ENCODE measurements at regions not wholly inside any gene's neighbourhood (a gene's known extent, or its start where the extent isn't known, plus 50 kb on each side); places are given as distances from the start of the nearest gene placed in this dataset.

GRCh38 chr6:105669232-105669631 is 266.4 kb upstream of the PREP start (continued):
- TF ChIP-seq, protein P1, sequence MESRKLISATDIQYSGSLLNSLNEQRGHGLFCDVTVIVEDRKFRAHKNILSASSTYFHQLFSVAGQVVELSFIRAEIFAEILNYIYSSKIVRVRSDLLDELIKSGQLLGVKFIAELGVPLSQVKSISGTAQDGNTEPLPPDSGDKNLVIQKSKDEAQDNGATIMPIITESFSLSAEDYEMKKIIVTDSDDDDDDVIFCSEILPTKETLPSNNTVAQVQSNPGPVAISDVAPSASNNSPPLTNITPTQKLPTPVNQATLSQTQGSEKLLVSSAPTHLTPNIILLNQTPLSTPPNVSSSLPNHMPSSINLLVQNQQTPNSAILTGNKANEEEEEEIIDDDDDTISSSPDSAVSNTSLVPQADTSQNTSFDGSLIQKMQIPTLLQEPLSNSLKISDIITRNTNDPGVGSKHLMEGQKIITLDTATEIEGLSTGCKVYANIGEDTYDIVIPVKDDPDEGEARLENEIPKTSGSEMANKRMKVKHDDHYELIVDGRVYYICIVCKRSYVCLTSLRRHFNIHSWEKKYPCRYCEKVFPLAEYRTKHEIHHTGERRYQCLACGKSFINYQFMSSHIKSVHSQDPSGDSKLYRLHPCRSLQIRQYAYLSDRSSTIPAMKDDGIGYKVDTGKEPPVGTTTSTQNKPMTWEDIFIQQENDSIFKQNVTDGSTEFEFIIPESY (IDR thresholded peaks at IDR 0.05) = no peak
- TF ChIP-seq NR2F2 (IDR thresholded peaks at IDR 0.05) (no peak), RAD21 (IDR thresholded peaks at IDR 0.05) (no peak), FOXA1 (IDR thresholded peaks at IDR 0.05) (no peak), HNF4G (IDR thresholded peaks at IDR 0.05) (no peak)

DNA sequence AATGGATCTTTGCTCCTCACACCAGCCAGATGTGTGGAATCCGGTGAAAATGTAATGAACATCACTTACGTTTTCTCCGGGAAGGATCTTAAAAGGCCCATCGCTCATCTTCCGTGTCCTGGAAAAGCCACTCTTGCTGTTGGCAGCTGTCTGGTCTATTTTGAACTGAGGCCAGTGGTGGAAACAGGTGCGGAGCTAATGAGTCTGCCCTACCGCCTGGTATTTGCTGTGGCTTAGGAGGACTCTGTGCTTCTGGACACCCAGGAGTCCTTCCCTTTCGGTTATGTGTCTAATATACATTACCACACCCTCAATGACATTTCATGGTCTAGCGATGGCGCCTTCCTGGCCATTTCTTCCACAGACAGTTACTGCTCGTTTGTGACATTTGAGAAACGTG is 264.2 kb upstream of the PREP start:
- Histone ChIP-seq H3K9ac (ENCODE audit: low read depth in 1 of 2, low read length in 2 of 2) (no peak overlapping the region), H3K27me3 (ENCODE audit: control insufficient read depth in 4 of 4, insufficient read depth in 4 of 4, low read length in 3 of 4) (peaks cover 0 to 3% (median 0%) of the 10 kb centered on the region in 4 donors), H3K4me1 (ENCODE audit: control insufficient read depth in 4 of 4, insufficient read depth in 4 of 4, low read length in 3 of 4) (no peaks in the 10 kb centered on the region), H3K9me3 (ENCODE audit: control insufficient read depth in 4 of 4, low read length in 3 of 4) (no peaks in the 10 kb centered on the region), H3K27ac (ENCODE audit: low read depth in 1 of 2, low read length in 2 of 2) (no peak overlapping the region), H3K36me3 (ENCODE audit: control insufficient read depth in 4 of 4, insufficient read depth in 3 of 4, low read depth in 1 of 4, low read length in 3 of 4) (no peaks in the 10 kb centered on the region), H3K4me3 (ENCODE audit: low read depth in 1 of 3, low read length in 3 of 3) (no peak overlapping the region)
- DNase-seq (ENCODE audit: low spot score) = no peak
- no peak for TF ChIP-seq FOXA1 (IDR thresholded peaks at IDR 0.05)
- no peak for TF ChIP-seq HNF4G (IDR thresholded peaks at IDR 0.05)
- no peak for TF ChIP-seq REST (IDR thresholded peaks at IDR 0.05)
- TF ChIP-seq, protein P2, sequence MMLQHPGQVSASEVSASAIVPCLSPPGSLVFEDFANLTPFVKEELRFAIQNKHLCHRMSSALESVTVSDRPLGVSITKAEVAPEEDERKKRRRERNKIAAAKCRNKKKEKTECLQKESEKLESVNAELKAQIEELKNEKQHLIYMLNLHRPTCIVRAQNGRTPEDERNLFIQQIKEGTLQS (IDR thresholded peaks at IDR 0.05) = no peak
- TF ChIP-seq MAX (IDR thresholded peaks at IDR 0.05) = no peak
- TF ChIP-seq TAF1 (conservative IDR thresholded peaks at IDR 0.05) = no peak
- no peak for TF ChIP-seq FOXA2 (IDR thresholded peaks at IDR 0.05)
- TF ChIP-seq EGR1 (IDR thresholded peaks at IDR 0.05; ENCODE audit: low read depth in 2 of 2) = no peak
- TF ChIP-seq JUND (IDR thresholded peaks at IDR 0.05) = no peak
- no peak for TF ChIP-seq CTCF (IDR thresholded peaks at IDR 0.05; ENCODE audit: low read depth, low read length, missing input control)
- TF ChIP-seq RAD21 (IDR thresholded peaks at IDR 0.05) = no peak
- TF ChIP-seq RXRA (IDR thresholded peaks at IDR 0.05) = no peak
- WGBS = 88% methylated on average over 12 of the region's 12 CpGs

DNA sequence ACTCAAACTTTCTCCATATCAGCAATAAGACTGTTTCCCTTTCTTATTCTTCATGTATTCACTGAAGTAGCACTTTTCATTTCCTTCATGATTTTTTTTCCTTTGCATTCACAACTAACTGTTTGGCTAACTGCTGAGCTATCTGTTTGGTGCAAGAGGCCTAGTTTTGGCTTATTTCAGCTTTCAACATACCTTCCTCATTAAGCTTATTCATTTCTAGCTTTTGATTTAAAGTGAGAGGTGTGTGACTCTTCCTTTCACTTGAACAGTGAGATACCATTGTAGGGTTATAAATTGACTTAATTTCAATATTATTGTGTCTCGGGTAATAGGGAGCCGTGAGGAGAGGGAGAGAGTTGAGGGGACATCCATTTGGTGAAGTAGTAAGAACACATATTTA is 262.0 kb upstream of the PREP start:
- 79% methylated on average over 2 of the region's 2 CpGs for WGBS
- Histone ChIP-seq H3K27ac (ENCODE audit: low read depth in 1 of 2, low read length in 2 of 2) (no peak overlapping the region), H3K4me3 (ENCODE audit: low read depth in 1 of 3, low read length in 3 of 3) (no peak overlapping the region), H3K9me3 (ENCODE audit: control insufficient read depth in 4 of 4, low read length in 3 of 4) (no peaks in the 10 kb centered on the region), H3K4me1 (ENCODE audit: control insufficient read depth in 4 of 4, insufficient read depth in 4 of 4, low read length in 3 of 4) (no peaks in the 10 kb centered on the region), H3K9ac (ENCODE audit: low read depth in 1 of 2, low read length in 2 of 2) (no peak overlapping the region), H3K36me3 (ENCODE audit: control insufficient read depth in 4 of 4, insufficient read depth in 3 of 4, low read depth in 1 of 4, low read length in 3 of 4) (no peaks in the 10 kb centered on the region), H3K27me3 (ENCODE audit: control insufficient read depth in 4 of 4, insufficient read depth in 4 of 4, low read length in 3 of 4) (peaks cover 0 to under 1% (median 0%) of the 10 kb centered on the region in 4 donors)
- DNase-seq (ENCODE audit: low spot score) = no peak
- TF ChIP-seq HNF4G (IDR thresholded peaks at IDR 0.05) = no peak
- TF ChIP-seq HNF4A (conservative IDR thresholded peaks at IDR 0.05) = no peak
- TF ChIP-seq, protein P1 (IDR thresholded peaks at IDR 0.05) = no peak
- TF ChIP-seq REST (IDR thresholded peaks at IDR 0.05) = no peak
- TF ChIP-seq, protein P2 (IDR thresholded peaks at IDR 0.05) = no peak
- TF ChIP-seq RXRA (IDR thresholded peaks at IDR 0.05) = no peak
- TF ChIP-seq NR2F2 (IDR thresholded peaks at IDR 0.05) = no peak
